HL-60 (cell line): ENCODE measurements at regions not wholly inside any gene's neighbourhood (a gene's known extent, or its start where the extent isn't known, plus 50 kb on each side); places are given as distances from the start of the nearest gene placed in this dataset.

Source experiments
- CTCF ChIP-seq: IDR thresholded peaks from one replicate; pipeline ENCODE4 v1.5.1; 2011; ENCODE audit warnings: low read length, control low read depth, inconsistent platforms; ENCODE audit not compliant: insufficient read depth
- POLR2AphosphoS5 ChIP-seq: IDR thresholded peaks from 2 replicates; pipeline ENCODE4 v1.6.1; 2012; ENCODE audit warnings: low read depth
- TF ChIP-seq, protein P1 (sequence below): IDR thresholded peaks from 2 replicates; pipeline ENCODE4 v1.6.1; 2012; ENCODE audit warnings: low read depth; ENCODE audit not compliant: insufficient replicate concordance

DNA sequence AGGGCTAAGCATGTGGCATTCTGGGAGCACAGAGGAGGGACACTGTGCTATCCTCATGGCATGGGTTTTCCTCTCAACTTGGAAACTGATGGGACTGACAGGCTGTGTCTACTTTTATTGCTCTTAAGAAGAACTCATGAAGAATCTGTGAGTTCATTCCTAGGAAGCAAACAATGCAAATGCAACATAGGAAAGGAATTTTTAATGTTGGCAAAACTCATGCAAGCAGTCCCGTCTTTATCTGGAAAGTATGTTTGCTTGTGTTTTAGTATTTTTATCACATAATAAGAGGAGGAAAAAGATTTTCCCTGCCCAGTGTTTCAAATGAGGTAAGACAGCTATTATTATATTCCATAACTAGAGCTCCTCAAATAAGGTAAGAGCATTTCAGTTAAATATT lies 89.7 kb downstream of the TRIM42 start:
- TF ChIP-seq CTCF (no peak), POLR2AphosphoS5 (no peak)
- TF ChIP-seq, protein P1, sequence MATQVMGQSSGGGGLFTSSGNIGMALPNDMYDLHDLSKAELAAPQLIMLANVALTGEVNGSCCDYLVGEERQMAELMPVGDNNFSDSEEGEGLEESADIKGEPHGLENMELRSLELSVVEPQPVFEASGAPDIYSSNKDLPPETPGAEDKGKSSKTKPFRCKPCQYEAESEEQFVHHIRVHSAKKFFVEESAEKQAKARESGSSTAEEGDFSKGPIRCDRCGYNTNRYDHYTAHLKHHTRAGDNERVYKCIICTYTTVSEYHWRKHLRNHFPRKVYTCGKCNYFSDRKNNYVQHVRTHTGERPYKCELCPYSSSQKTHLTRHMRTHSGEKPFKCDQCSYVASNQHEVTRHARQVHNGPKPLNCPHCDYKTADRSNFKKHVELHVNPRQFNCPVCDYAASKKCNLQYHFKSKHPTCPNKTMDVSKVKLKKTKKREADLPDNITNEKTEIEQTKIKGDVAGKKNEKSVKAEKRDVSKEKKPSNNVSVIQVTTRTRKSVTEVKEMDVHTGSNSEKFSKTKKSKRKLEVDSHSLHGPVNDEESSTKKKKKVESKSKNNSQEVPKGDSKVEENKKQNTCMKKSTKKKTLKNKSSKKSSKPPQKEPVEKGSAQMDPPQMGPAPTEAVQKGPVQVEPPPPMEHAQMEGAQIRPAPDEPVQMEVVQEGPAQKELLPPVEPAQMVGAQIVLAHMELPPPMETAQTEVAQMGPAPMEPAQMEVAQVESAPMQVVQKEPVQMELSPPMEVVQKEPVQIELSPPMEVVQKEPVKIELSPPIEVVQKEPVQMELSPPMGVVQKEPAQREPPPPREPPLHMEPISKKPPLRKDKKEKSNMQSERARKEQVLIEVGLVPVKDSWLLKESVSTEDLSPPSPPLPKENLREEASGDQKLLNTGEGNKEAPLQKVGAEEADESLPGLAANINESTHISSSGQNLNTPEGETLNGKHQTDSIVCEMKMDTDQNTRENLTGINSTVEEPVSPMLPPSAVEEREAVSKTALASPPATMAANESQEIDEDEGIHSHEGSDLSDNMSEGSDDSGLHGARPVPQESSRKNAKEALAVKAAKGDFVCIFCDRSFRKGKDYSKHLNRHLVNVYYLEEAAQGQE = no peak
